GM21723 (cell line): ENCODE measurements at regions not wholly inside any gene's neighbourhood (a gene's known extent, or its start where the extent isn't known, plus 50 kb on each side); places are given as distances from the start of the nearest gene placed in this dataset.
"Not testable (repeated sequence)": the region's sequence is repeated elsewhere in the genome, so short reads cannot be mapped to it uniquely, and the experiment has no call there.

Experiments used
- ATAC-seq: cut with Tn5 transposase; IDR thresholded peaks from one replicate; pipeline ENCODE4 v1.9.1; 2021; ENCODE audit warnings: mild to moderate bottlenecking, moderate library complexity; ENCODE audit not compliant: unreplicated experiment

DNA sequence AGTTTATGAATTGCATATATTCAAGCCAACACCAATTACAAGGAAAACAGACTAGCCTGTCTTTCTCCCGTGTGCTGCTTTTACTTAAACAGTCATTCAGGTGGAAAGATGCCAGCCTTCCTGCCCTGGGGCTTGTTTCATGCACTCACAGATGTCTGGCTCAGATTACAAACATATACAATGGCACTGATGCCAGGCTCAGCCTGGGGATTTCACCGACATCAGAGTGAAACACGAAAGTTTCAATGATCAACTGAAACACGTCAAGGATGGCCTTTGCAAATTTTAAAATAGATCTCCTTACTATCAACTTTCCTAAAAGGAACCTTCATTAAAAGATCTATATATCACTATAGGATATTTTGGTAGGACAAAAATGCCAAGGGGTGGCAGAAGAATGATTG is 1576.5 kb downstream of the EFNA5 start:
- ATAC-seq: no peak

DNA sequence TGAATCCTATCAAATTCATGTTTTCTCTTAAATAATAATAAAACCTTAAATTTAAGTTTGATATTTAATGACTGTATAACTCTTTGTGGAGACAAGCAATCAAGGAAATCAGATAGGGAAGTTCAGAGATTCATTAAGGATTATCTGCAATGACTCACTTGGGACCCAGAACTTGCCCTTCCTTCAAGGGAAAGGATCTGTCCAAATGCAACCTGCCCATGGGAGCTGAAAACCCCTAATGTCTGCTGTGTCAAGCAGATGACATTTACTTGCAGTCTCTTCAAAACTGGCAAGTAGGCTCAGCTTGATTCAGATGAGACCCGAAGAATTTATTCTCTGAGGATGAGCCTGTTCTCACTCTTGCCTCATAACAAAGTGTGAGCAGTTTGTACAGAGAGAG is 1577.6 kb downstream of the EFNA5 start:
- ATAC-seq: no peak

DNA sequence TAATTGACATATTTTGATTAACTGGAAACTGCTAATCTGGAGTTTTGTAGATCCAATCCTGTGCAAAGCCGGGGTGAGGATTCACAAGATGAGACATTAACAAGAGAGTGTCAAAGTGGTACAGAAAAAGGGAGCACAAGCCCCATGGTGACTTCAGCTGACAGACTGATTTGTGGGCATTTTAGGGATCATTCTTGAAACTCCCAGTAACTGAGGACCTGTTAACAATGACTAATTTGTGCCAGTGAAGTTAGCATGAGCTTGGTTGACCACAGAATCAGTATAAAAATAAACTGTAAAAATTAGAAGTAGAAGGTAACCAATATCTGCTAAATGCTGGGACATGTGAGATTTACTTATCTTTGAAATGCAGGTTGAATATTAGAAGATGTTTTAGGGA is 1578.3 kb downstream of the EFNA5 start:
- ATAC-seq: no peak

DNA sequence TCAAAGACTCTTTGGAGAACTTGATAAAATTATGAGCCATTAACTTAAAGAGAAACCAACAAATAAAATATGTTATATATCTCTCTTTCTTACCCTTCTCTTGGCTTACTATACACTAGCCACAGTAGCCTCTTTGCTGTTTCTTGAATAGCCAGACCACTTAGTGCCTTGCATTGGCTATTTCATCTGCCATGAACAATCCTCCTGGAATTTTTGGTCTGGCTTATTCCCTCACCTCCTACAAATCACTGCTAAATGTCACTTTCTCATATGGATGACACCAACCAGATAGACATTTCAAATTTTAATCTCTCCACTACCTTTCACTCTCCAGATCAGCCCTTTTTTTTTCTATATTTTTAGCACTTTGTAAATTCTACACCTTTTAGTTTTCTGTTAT is 1581.7 kb downstream of the EFNA5 start:
- ATAC-seq: no peak

DNA sequence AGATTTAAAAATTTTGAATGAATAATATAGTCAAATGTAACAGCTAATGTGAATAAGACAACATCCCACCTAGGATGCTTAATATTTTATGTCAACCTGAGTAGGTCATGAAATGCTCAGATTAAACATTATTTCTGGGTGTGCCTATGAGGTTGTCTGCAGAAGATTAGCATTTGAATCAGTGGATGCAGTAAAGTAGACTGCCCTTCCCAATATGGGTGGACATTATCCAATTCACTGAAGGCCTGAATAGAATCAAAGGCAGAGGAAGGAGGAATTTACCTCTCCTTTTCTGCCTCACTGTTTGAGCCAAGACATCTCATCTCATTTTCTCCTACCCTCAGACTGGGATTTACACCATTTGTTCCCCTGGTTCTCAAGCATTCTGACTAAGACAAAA is 1582.3 kb downstream of the EFNA5 start:
- ATAC-seq: no peak

DNA sequence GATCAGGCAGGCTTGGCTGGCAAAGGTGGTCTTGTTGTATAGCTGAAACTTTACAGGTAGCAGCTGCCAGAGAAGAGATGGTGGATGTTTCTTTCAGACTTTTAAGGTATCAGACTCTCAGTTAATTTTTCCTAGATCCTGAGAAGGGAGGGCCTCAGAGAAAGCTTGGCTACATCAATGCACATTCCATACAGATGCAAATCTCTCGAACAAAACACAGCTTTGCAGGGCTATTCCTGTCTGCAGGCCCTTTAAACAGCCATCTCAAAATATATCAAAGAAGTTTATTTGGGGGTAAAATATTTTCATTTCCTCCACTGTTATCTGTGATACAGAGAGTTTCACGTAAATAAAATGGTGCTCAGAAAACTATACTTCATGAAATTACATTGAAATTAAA is 1584.4 kb downstream of the EFNA5 start:
- ATAC-seq: no peak

DNA sequence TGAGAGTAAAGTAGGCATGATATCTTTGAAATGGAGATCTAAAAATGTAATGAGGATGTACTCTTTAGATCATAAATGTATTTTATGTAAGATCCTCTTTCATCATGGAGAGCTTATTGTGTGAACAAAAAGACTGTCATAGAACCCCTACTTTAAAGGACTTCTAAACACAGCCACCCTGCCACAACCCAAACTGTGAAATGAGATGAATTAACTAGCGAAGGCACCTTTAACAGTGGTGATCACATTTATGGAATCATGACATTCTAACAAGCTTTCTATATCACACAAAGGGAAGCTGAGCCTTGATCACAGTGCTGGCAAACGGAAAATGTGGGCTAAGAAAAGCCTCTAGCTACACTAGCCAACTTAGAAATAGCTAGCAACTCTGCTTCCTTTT is 1585.2 kb downstream of the EFNA5 start:
- no peak for ATAC-seq

DNA sequence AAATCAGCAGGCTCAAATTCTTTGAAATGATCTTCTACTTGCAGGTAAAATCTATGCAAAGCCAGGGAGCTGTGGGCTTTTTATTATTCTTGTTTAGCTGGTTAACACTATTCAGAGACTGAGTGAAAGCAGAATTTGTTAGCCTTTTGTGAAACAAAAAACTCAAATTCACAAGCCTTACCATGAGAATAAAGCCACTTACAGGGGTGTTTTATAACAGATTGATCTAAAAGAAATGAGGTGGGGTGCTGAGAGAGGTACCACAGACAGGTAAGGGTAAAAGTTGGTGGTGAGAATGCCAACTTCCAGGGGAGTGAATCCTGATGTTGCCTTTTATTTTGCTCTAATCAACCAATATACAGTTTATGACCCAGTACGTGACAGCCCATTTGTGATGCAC is 1585.6 kb downstream of the EFNA5 start:
- ATAC-seq: no peak

DNA sequence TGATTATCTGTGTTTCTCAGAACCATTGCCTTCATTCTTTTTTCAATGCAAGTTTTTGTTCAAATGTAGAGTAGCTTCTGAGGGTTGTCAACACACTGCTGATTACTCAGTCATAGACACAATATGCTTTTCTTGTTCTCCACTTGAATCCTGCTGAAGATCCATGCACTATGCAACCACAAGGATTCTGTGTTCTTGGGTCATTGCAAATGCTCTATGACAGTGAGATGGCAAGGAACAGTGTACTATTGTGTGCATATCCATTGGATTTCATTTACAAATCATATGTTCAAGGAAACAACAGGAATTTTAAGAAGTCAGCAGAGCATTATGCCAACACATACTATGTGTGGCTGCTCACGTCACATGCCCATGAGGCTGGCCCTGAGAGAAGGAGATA is 1590.2 kb downstream of the EFNA5 start:
- no peak for ATAC-seq

DNA sequence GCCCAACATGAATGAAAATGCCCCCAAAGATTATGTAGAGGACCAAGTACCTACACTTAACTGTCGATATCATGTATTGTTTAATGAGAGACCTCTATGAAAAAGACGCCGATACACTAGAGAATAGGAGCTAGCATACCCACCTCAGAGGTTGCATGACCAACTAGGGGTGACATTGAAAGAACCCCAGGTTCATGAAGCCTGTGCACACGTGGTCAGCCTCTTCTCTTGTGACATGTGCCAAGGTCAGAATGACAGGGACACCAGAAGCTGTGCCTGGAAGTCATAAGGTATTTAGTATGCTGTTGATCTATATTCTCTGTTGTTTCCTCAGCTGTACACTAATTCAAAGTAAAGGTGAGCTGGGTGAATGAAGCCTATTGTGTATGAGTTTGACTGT is 1594.1 kb downstream of the EFNA5 start:
- no peak for ATAC-seq

DNA sequence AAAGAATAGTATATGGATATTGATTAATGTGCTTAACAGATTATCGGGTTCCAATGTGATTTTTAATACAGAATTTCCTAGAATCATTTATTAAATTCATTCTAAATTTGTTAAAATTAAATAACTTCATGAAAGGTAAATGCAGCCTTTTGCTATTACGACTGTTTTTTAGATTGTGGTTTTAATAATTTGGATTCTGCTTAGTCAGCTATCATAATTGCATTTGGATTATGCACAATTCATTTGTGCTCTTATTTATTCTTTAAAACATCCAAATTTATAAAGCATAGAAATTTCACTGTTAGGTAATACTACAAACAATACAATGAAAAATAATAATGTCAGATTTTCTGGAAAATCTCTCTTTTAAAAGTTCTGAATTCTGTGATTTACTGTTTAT is 1598.5 kb downstream of the EFNA5 start:
- no peak for ATAC-seq

DNA sequence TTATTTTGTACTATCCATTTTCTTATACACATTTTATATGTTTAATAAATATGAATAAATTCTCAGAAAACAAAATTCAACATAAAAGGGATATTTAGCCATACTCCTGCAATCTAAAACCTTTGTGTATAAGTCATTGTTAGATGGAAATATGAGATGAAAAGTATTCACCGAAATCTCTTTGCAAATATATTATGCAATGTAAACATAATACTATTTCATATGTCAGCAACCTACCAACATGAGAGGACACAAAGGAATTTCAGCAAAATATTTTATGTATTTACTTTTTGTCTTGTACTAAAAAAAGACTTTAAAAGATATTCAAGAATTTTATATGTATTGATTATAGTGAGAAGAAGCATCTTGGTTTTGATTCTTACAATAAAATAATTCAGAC is 1623.4 kb downstream of the EFNA5 start:
- ATAC-seq: no peak

DNA sequence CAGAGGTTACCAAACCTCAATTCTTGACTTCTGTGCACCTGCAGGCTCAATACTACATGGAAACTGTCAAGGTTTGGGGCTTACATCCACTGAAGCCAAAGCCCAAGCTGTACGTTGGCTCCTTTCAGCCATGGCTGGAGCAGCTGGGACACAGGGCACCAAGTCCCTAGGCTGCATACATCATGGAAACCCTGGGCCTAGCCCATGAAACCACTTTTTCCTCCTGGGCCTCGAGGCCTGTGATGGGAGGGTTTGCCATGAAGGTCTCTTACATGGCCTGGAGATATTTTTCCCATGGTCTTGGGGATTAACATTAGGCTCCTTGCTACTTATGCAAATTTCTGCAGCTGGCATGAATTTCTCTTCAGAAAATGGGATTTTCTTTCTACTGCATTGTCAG is 1638.7 kb downstream of the EFNA5 start:
- ATAC-seq: not testable (repeated sequence)

DNA sequence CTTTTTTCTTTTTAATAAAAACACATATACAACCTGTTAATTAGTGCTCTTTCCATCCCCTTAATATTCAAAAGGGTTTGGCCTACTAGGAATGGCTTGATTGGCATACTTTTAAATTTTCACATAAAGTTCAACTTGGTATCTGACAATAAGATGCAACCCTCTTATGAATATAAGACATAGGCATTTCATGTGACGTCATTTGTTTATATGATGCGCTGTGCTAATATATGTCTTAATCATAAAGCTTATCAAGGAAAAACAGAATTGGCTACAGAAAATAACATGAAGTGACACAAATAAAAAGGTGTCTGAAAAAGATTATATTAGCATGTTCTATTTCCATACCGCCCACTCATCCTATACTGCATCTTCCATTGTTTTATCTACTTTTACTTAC is 1642.4 kb downstream of the EFNA5 start:
- ATAC-seq: no peak

DNA sequence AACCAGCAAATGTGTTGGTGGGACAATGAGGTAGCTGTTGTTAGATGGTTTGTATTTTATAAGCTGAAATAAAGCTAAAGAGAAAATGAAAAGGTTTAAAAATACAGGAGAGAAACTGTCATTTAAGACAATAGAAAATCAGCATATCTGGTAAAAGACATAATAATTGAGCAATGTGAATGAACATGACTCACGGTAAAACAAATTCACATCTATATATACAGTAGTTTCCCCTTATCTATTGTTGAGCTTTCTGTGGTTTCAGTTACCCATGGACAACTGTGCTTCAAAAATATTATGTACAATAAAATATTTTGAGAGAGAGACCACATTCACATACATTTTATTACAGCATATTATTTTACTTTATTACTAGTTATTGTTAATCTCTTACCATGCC is 1649.8 kb downstream of the EFNA5 start:
- ATAC-seq: no peak

DNA sequence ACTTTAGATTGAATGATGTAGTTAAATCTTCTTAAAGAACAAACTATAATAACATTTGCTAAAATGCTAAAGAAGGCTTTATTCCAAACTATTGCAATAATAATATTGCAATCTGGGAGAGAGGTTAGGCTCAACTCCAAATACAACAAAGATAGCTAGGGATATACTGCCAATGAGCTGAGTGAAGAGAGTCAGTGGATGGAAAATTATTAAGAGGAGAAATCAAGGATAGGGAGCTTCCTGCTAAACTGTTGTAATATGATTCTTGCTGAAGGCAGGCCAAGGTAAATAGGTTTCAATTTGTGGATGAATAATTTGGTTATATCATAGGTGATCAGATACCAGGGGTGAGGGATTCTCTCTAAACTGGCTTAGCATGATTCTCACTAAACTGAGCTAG is 1651.5 kb downstream of the EFNA5 start:
- no peak for ATAC-seq

DNA sequence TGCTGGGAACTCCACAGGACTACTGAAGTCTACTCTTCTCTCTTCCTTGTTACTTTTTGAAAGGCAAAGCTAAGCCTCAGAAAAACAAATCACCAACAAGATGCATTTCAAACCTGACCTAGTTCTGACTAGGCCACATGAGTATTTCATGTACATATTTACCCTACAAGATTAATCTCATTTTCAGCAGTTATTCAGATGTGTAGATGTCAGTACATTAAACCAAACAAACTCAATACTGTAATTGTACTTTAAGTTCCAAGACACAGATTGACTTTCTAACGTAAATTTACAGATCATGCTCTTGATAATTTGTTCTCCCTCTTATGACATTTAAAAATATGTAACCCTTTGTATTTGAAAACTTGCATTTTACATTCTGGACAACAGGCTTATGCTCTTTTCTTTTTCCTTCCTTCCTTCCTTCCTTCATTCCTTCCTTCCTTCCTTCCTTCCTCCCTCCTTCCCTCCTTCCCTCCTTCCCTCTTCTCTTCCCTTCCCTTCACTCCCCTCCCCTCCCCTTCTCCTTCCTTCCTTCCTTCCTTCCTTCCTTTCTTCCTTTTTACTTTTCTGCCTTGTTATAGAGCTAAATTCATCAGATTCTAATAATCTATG is 1653.4 kb downstream of the EFNA5 start:
- no peak for ATAC-seq

DNA sequence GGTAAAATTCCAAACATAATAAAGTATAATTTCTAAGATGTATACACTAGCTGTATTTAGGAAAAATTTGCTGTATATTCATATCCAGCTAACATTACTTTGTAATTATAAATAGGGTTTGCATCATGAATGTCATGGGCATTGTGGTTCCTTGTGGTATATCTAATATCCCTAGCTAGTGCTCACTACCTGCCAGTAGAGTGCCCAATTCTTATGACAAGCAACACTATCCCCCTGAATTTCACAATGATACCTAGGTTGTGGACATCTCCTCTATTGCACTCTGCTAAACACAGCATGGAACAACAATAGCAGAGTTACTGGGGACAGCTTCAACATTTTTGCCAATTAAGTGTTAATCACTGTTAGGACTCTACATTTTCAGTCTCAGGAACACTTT is 1656.5 kb downstream of the EFNA5 start:
- no peak for ATAC-seq

DNA sequence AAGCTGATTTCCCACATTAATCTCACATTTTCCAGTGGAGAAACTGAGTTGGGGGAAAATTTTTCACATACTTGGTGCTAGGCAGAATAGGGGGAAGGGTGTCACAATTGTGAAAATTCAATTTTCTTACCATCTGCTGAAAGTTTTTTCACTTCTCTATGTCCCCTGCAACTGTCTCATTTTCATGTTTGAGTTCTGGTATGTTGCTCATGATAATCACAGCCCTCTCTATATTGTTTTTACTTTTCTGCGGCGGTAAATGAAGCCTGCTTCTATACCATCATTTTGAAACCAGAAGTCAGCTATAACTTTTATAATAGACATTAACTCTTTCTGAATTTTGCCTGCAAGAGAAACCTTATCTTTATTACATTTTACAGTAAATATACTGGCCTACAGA is 1664.5 kb downstream of the EFNA5 start:
- no peak for ATAC-seq

DNA sequence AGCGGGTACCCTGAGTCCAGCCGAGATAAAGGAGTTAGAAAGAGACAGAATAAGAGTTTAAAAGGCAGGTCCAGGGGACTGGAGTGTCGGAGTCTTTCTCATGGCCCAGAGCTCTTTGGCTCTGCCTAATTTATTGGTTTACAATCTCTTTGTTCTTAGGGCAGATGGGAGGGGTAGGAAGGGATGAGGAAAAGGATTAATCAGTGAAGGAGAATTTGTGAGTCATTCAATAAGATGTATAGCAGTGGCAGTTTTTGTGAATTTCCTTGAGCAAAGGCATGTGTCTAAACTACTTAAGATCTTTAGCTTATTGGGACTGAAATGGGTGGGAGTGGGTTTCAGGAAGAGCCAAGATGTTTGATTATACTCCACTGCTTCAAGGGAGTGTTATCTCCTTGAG is 1671.7 kb downstream of the EFNA5 start:
- ATAC-seq: not testable (repeated sequence)

DNA sequence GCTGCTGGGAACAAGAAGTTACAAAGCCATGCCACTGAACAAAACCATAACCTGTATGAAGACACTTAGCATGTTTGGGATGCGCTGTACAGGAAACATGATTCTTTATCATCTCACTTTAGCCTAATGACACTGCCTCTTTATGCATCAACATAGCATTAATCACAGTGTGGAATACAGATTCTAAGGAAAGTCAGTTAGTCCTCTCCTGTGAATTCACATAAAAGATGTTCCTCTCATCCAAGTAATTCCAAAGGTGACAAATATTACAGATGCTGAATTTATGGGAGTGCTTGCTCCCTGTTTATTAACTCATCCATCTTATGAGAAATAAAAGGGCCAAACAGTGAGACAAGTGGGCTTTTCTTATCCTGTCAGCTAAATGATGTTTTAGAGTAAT is 1677.7 kb downstream of the EFNA5 start:
- ATAC-seq: no peak

DNA sequence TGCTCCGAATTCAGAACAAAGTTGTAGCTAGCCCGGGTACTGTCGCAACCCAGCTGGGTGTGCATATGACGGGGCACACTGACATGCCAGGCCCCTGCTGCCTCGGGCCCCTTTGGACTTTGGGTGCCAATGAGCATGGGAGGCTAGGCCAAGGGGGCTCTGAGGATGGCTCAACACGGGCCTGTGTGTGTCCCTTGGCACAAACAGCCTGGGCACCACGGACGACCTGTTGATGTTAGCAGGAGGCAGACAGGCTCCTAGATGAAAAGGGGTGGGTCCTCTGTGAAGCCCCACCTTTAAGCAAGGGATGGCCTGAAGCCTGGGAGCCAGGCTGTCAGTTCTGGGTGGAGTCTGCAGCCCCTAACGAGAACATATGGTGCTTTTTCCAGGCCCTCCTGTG is 1688.2 kb downstream of the EFNA5 start:
- ATAC-seq: no peak

DNA sequence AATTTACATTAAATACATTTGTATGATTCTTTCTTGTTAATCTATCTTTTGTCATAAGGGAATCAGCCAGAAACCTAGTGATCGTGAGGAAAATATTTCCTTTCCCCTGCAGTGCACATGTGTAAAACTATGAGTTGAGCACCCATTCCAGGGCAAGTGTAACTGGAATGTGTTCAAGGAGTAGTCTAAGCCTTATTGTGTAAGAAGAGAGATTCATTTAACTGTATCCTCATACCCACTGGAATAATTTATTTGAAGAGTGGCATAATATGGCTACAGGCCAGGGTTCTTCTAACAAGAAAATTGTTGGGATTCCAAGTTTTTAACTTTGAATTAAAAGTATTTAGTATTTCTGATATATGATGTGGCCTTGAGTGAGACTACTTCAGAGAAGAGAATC is 1692.7 kb downstream of the EFNA5 start:
- no peak for ATAC-seq

DNA sequence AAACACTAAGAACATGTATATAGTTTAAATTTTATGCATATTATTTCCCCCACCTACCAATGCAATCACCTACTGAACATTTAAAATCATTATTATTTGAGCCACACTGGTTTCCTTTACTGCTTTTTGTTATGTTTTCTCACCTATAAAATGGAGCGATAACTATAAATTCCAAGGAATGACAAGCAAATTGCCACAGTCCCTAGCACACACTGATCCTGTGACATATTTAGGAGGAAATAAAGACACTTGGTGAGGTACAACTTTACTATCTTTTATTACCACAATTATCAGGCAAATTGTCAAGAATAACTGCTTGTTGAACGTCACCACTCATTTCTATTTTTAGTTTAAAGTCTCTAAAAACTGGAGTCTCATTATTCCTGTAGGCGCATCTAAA is 1693.6 kb downstream of the EFNA5 start:
- ATAC-seq: no peak
